Neural cell (in vitro differentiated cells): ENCODE measurements at regions not wholly inside any gene's neighbourhood (a gene's known extent, or its start where the extent isn't known, plus 50 kb on each side); places are given as distances from the start of the nearest gene placed in this dataset.

Experiments
- H2AFZ ChIP-seq: fragments of 200-600, 300-800 bp; sonication (generic), shearing (Covaris generic); 2 replicates; pipeline ENCODE4 v1.6.0; 2014; ENCODE audit warnings: low read depth, mild to moderate bottlenecking, antibody characterized with exemption, low read length, moderate library complexity
- H3F3A ChIP-seq: fragments of 200-600 bp; shearing (Covaris generic); 2 replicates; pipeline ENCODE4 v1.6.1; 2016; ENCODE audit warnings: mild to moderate bottlenecking, moderate library complexity, mixed read lengths, antibody characterized with exemption, low read length; ENCODE audit not compliant: insufficient read depth, poor library complexity, severe bottlenecking
- H3K27ac ChIP-seq: fragments of 200-600, 300-800 bp; sonication (generic), shearing (Covaris generic); 2 replicates; pipeline ENCODE4 v1.5.1; 2014; ENCODE audit warnings: mild to moderate bottlenecking, low read length, moderate library complexity
- H3K27me3 ChIP-seq: fragments of 300-800, 200-600 bp; sonication (generic), shearing (Covaris generic); 2 replicates; pipeline ENCODE4 v1.6.0; 2014; ENCODE audit warnings: mild to moderate bottlenecking, low read depth, low read length, moderate library complexity; ENCODE audit not compliant: insufficient read depth
- H3K36me3 ChIP-seq: fragments of 300-800, 200-600 bp; sonication (generic), shearing (Covaris generic); 2 replicates; pipeline ENCODE4 v1.5.1; 2014; ENCODE audit warnings: mild to moderate bottlenecking, antibody characterized with exemption, low read length, moderate library complexity; ENCODE audit not compliant: insufficient read depth
- H3K4me2 ChIP-seq: fragments of 300-800, 200-600 bp; sonication (generic), shearing (Covaris generic); 2 replicates; pipeline ENCODE4 v1.6.0; 2014; ENCODE audit warnings: mild to moderate bottlenecking, low read length
- H3K4me3 ChIP-seq: fragments of 300-800, 200-600 bp; sonication (generic), shearing (Covaris generic); 2 replicates; pipeline ENCODE4 v1.5.1; 2014; ENCODE audit warnings: mild to moderate bottlenecking, low read length, moderate library complexity
- H3K79me2 ChIP-seq: fragments of 200-600 bp; shearing (Covaris generic); replicated peaks from 2 replicates; pipeline ENCODE4 v1.6.0; 2014; ENCODE audit warnings: mild to moderate bottlenecking, low read length, moderate library complexity; ENCODE audit not compliant: insufficient read depth
- H3K9ac ChIP-seq: fragments of 300-800, 200-600 bp; sonication (generic), shearing (Covaris generic); 2 replicates; pipeline ENCODE4 v1.6.1; 2016; ENCODE audit warnings: mild to moderate bottlenecking, low read length, mixed read lengths
- H3K9me2 ChIP-seq: fragments of 200-600 bp; shearing (Covaris generic); 2 replicates; pipeline ENCODE4 v1.6.1; 2016; ENCODE audit warnings: mild to moderate bottlenecking, low read length, mixed read lengths; ENCODE audit not compliant: insufficient read depth
- H3K9me3 ChIP-seq: fragments of 200-600, 300-800 bp; sonication (generic), shearing (Covaris generic); 2 replicates; pipeline ENCODE4 v1.6.1; 2016; ENCODE audit warnings: mild to moderate bottlenecking, mixed run types, low read length, moderate library complexity, mixed read lengths
- H4K20me1 ChIP-seq: fragments of 200-600 bp; shearing (Covaris generic); 2 replicates; pipeline ENCODE4 v1.6.1; 2016; ENCODE audit warnings: mild to moderate bottlenecking, mixed run types; ENCODE audit not compliant: insufficient read depth
- CTCF ChIP-seq: fragments of 450-650 bp; IDR thresholded peaks from 2 replicates; pipeline ENCODE4 v1.5.1; 2014; ENCODE audit warnings: antibody characterized with exemption, mild to moderate bottlenecking, moderate library complexity; ENCODE audit not compliant: poor library complexity, severe bottlenecking
- EP300 ChIP-seq: fragments of 450-650 bp; conservative IDR thresholded peaks from 2 replicates; pipeline ENCODE4 v1.6.1; 2014; ENCODE audit warnings: antibody characterized with exemption, mild to moderate bottlenecking, moderate library complexity; ENCODE audit not compliant: poor library complexity, severe bottlenecking
- EZH2 ChIP-seq: fragments of 200-600, 300-800 bp; shearing (Covaris generic), sonication (generic); IDR thresholded peaks from 2 replicates; pipeline ENCODE4 v1.6.1; 2014; ENCODE audit warnings: antibody characterized with exemption, low read length, borderline replicate concordance, mild to moderate bottlenecking; ENCODE audit not compliant: insufficient read depth, poor library complexity, severe bottlenecking
- MXI1 ChIP-seq: fragments of 450-650 bp; conservative IDR thresholded peaks from 2 replicates; pipeline ENCODE4 v1.6.1; 2014; ENCODE audit warnings: antibody characterized with exemption, mild to moderate bottlenecking; ENCODE audit not compliant: poor library complexity, severe bottlenecking
- POLR2AphosphoS5 ChIP-seq: IDR thresholded peaks from 2 replicates; pipeline ENCODE4 v1.6.1; 2012
- RAD21 ChIP-seq: fragments of 450-650 bp; conservative IDR thresholded peaks from 2 replicates; pipeline ENCODE4 v1.6.1; 2014; ENCODE audit warnings: antibody characterized with exemption, mild to moderate bottlenecking, moderate library complexity
- REST ChIP-seq: IDR thresholded peaks from 2 replicates; pipeline ENCODE4 v1.6.1; 2012; ENCODE audit warnings: borderline replicate concordance
- SMC3 ChIP-seq: fragments of 450-650 bp; conservative IDR thresholded peaks from 2 replicates; pipeline ENCODE4 v1.6.1; 2014; ENCODE audit warnings: antibody characterized with exemption, mild to moderate bottlenecking, moderate library complexity; ENCODE audit not compliant: poor library complexity
- TAF1 ChIP-seq: IDR thresholded peaks from 2 replicates; pipeline ENCODE4 v1.6.1; 2012; ENCODE audit warnings: low read depth

- Histone ChIP-seq H3K4me3 (no peak overlapping the region), H3K27ac (no peak overlapping the region)
Observed at GRCh38 chr2:38509947-38510326, 92.8 kb downstream of the HNRNPLL start.

GRCh38 chr2:38509314-38509946 is 93.3 kb downstream of the HNRNPLL start:
- Histone ChIP-seq H3K9ac (no peak overlapping the region), H3K79me2 (no peaks in the 10 kb centered on the region), H3K36me3 (no peaks in the 10 kb centered on the region), H3K9me3 (no peaks in the 10 kb centered on the region), H3F3A (no peaks in the 10 kb centered on the region), H3K27ac (no peak overlapping the region), H3K27me3 (no peaks in the 10 kb centered on the region), H2AFZ (no peak overlapping the region), H3K4me2 (no peak overlapping the region), H4K20me1 (no peaks in the 10 kb centered on the region), H3K4me3 (no peak overlapping the region), H3K9me2 (no peaks in the 10 kb centered on the region)
- TF ChIP-seq EP300 (no peak), MXI1 (no peak), REST (no peak), TAF1 (no peak), CTCF (no peak)

More at GRCh38 chr2:38509947-38510326, 92.8 kb downstream of the HNRNPLL start:
- no peak overlapping the region for H3K9ac ChIP-seq
- H3K27me3 ChIP-seq, result no peaks in the 10 kb centered on the region
- no peak overlapping the region for H2AFZ ChIP-seq
- H3K9me3 ChIP-seq, result no peaks in the 10 kb centered on the region
- H3K4me2 ChIP-seq, result no peak overlapping the region
- no peaks in the 10 kb centered on the region for H4K20me1 ChIP-seq
- no peaks in the 10 kb centered on the region for H3K36me3 ChIP-seq
- H3K79me2 ChIP-seq, result no peaks in the 10 kb centered on the region
- no peaks in the 10 kb centered on the region for H3F3A ChIP-seq
- no peaks in the 10 kb centered on the region for H3K9me2 ChIP-seq
- TF ChIP-seq EZH2, result no peak
- no peak for TF ChIP-seq RAD21
- no peak for TF ChIP-seq SMC3
- no peak for TF ChIP-seq REST
- no peak for TF ChIP-seq POLR2AphosphoS5
- no peak for TF ChIP-seq TAF1
- no peak for TF ChIP-seq CTCF
- no peak for TF ChIP-seq EP300
- no peak for TF ChIP-seq MXI1
